COR-L47 (cell line): ENCODE measurements at regions not wholly inside any gene's neighbourhood (a gene's known extent, or its start where the extent isn't known, plus 50 kb on each side); places are given as distances from the start of the nearest gene placed in this dataset.
"Not testable (repeated sequence)": the region's sequence is repeated elsewhere in the genome, so short reads cannot be mapped to it uniquely, and the experiment has no call there.

Source experiments
- DNase-seq: peaks from one replicate; lab custom pipeline; 2025; lab: John Stamatoyannopoulos, UW

GRCh38 chr6:137933696-137934095, 66.6 kb downstream of the TNFAIP3 start:
- no peak for DNase-seq

- no peak for DNase-seq
Measured at GRCh38 chr6:137936798-137937197, 69.7 kb downstream of the TNFAIP3 start.

- DNase-seq = no peak
Measured at GRCh38 chr6:137937834-137938233, 70.8 kb downstream of the TNFAIP3 start.

GRCh38 chr6:137938770-137939379, 71.8 kb downstream of the TNFAIP3 start:
- DNase-seq = no peak

GRCh38 chr6:137941995-137942394, 74.9 kb downstream of the TNFAIP3 start:
- no peak for DNase-seq

GRCh38 chr6:137942736-137943135, 75.7 kb downstream of the TNFAIP3 start:
- DNase-seq = no peak

GRCh38 chr6:137944381-137944780, 77.3 kb downstream of the TNFAIP3 start:
- DNase-seq = not testable (repeated sequence)

- no peak for DNase-seq
Measured at GRCh38 chr6:137944793-137945498, 77.9 kb downstream of the TNFAIP3 start.

- no peak for DNase-seq
Measured at GRCh38 chr6:137949686-137950390, 82.8 kb downstream of the TNFAIP3 start.

- no peak for DNase-seq
Measured at GRCh38 chr6:137950581-137950980, 83.5 kb downstream of the TNFAIP3 start.

- no peak for DNase-seq
Measured at GRCh38 chr6:137951064-137951597, 84.1 kb downstream of the TNFAIP3 start.

GRCh38 chr6:137952247-137952646, 85.2 kb downstream of the TNFAIP3 start:
- DNase-seq = no peak

GRCh38 chr6:137953761-137954160, 86.7 kb downstream of the TNFAIP3 start:
- no peak for DNase-seq

- DNase-seq = no peak
Measured at GRCh38 chr6:137954253-137954652, 87.2 kb downstream of the TNFAIP3 start.

- DNase-seq = no peak
Measured at GRCh38 chr6:137956098-137956488, 89.0 kb downstream of the TNFAIP3 start.

- DNase-seq = no peak
Measured at GRCh38 chr6:137957471-137957870, 90.4 kb downstream of the TNFAIP3 start.

- no peak for DNase-seq
Measured at GRCh38 chr6:137958811-137959565, 91.9 kb downstream of the TNFAIP3 start.

GRCh38 chr6:137962725-137963124, 95.7 kb downstream of the TNFAIP3 start:
- no peak for DNase-seq

- DNase-seq = no peak
Measured at GRCh38 chr6:137964876-137965275, 97.8 kb downstream of the TNFAIP3 start.

GRCh38 chr6:137967689-137968454, 100.8 kb downstream of the TNFAIP3 start:
- no peak for DNase-seq

- no peak for DNase-seq
Measured at GRCh38 chr6:137968455-137968804, 101.4 kb downstream of the TNFAIP3 start.

- DNase-seq = no peak
Measured at GRCh38 chr6:137968901-137969300, 101.8 kb downstream of the TNFAIP3 start.
